GM18868 (cell line): ENCODE measurements at regions not wholly inside any gene's neighbourhood (a gene's known extent, or its start where the extent isn't known, plus 50 kb on each side); places are given as distances from the start of the nearest gene placed in this dataset.
A peak's percentile ranks its signal among the peaks of the same experiment; 100 is the strongest.

Experiments used
- ATAC-seq: cut with Tn5 transposase; IDR thresholded peaks from one replicate; pipeline ENCODE4 v1.9.1; 2021; ENCODE audit warnings: mild to moderate bottlenecking, moderate library complexity; ENCODE audit not compliant: unreplicated experiment

- ATAC-seq: no peak
Measured at GRCh38 chr4:114497116-114497515, 101.5 kb upstream of the UGT8 start.

DNA sequence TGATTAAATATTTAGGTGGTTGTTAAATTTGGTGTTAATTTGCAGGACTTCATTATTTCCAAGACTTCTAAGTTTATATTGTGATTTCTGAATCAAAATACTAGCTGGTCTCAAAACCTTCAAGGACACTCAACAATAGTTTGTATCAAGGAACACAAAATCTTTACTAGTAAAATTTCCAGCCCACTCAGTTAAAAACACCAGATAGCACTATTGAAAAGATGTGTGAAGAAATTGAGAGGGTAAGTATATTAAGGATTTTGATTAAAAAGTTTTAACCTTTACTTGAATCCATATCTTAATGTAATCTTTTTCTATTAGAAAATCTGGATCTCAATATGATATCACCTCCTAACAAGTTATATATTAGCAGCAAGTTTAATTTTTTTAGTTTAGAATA is 89.3 kb upstream of the UGT8 start:
- no peak for ATAC-seq

GRCh38 chr4:114512595-114513295 is 85.9 kb upstream of the UGT8 start:
- no peak for ATAC-seq

DNA sequence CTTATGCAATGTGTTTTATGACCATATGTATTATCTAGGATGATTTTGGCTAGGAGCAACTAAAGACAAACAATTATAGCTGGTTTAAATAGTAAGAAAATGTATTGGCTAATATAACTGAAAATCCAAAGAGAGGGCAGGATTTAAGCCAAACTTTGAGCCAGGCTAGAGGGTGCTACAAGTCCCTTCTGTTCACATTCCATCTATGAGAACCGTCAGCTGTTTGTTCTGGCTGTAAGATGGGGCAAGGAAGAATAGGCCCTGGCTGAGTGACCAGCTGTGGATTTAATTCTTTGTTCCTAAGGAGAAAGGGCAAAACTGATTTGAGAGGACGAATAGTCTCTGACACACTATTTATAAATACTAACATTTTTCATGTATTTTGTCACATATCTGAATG is 79.2 kb upstream of the UGT8 start:
- ATAC-seq: no peak

DNA sequence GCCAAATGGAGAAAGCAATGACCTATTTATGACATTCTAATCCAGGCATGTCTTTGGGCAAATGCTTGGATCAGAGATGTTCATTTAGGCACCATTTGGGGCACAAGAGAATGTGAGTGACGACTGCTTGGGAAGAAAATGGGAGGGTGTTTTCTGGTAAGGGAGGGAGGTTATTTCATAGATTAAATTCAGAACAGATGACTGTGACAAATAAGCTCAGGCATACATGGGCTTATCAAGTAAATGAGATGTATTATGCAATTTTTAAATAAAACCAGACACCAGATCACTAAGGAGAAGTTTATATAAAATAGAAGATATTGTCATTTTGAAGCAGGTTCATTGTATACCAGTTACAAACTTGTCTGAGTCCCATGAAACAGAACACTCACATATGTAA is 71.4 kb upstream of the UGT8 start:
- ATAC-seq: no peak

DNA sequence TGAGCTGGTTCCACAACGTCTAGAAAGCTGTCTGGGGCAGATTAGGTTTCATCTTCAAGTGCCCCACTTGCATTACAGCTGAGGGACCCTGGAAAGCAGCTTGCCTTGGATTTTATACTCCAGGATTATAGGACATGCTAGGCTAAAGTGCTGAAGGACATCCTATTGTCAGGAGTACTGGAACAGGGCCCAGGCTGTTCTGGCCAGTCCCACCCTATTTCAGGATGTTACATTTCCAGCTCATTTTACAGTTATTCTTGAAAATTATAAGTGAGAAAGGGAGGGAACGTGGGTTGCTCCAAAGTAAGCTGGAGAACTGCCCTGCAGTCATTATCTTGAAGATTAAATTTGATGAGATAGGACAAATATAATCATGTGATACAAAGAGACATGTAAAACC is 71.0 kb upstream of the UGT8 start:
- no peak for ATAC-seq

- ATAC-seq: no peak
Measured at GRCh38 chr4:114535725-114536124, 62.9 kb upstream of the UGT8 start.

DNA sequence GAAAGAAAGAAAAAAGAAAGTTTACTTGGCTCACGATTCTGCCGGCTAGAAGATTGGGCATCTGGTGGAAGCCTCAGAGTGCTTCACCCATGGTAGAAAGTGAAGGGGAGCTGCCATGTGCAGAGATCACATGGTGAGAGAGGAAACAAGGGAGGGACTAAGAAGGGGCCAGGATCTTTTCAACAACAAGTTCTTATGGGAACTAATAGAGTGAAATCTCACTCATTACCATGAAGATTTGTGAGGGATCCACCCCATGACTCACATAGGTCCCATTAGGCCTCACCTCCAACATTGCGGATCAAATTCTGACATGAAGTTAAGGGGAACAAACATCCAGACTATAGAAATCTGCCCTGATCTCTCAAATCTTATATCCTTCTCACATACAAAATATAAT is 61.3 kb upstream of the UGT8 start:
- ATAC-seq: no peak

- ATAC-seq: no peak
Measured at GRCh38 chr4:114538012-114538617, 60.5 kb upstream of the UGT8 start.

GRCh38 chr4:114539985-114540384 is 58.6 kb upstream of the UGT8 start:
- ATAC-seq: no peak

DNA sequence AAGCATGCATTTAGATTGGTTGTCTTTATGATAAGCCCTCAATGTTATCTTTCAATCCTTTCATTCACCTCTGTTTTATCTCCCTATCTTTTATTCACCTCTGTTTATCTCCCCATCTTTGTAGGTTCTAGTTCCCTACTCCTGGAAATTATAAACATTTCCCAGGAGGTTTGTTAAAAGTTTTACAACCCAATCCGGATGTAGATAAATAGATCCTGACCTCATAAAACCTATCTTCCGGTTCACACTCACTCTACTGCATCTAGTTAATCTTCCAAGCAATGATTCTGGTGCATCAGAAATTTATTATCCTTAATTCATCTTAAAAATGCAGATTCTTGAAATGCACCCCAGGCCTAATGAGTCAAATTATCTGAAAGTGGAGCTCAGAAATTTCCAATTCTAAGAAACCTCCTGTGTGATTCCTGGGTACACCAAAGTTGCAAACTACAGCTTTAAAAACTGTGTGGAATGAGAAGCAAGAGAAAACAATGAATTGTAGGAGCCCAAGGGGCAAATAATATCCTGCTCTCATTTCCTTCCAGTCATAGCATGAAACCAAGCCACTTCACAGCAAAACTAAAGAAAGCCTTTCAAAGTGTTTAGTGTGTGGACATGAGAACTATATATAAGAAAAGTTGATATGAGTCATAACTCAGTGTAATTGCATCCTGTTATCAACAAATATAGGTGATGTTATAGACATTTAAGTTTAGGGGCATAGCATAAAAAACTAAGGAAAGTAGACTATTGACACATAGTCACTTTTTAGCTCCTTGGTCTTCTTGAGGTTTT is 51.1 kb upstream of the UGT8 start:
- ATAC-seq: peak; percentile 72
